A673 (cell line): ENCODE measurements at regions not wholly inside any gene's neighbourhood (a gene's known extent, or its start where the extent isn't known, plus 50 kb on each side); places are given as distances from the start of the nearest gene placed in this dataset.

Experiments used
- EZH2 ChIP-seq: fragments of 200-600 bp; sonication (generic); IDR thresholded peaks from 2 replicates; pipeline ENCODE4 v1.6.1; 2017; ENCODE audit warnings: borderline replicate concordance, low read depth, mild to moderate bottlenecking, mixed read lengths, antibody characterized with exemption, low read length; ENCODE audit not compliant: poor library complexity, severe bottlenecking
- TF ChIP-seq, protein P1 (sequence below): fragments of 300-800, 200-600 bp; sonication (generic); conservative IDR thresholded peaks from 2 replicates; pipeline ENCODE4 v1.5.1; 2017; ENCODE audit warnings: low read depth, mild to moderate bottlenecking, antibody characterized with exemption, low read length, moderate library complexity, mixed read lengths

DNA sequence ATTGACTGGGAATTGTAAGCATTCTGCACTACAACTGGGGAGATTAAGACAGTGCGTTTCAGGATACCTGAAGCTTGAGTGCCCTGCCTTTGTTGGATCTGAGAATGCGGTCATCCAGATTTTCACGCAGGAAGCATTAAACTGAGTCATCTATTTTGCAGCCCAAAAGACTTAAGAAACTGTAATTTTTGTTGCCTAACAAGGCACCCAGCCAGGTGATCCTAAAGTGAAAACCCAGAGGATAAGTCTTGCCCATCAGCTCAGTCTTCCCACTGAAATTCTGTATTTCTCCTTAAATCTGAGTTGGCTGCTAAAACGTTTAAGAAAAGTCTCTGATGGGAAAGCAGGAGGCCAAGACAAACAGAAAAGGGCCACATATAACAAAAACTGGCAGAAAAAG, 242.5 kb upstream of the TMCO5A start:
- no peak for TF ChIP-seq EZH2
- TF ChIP-seq, protein P1, sequence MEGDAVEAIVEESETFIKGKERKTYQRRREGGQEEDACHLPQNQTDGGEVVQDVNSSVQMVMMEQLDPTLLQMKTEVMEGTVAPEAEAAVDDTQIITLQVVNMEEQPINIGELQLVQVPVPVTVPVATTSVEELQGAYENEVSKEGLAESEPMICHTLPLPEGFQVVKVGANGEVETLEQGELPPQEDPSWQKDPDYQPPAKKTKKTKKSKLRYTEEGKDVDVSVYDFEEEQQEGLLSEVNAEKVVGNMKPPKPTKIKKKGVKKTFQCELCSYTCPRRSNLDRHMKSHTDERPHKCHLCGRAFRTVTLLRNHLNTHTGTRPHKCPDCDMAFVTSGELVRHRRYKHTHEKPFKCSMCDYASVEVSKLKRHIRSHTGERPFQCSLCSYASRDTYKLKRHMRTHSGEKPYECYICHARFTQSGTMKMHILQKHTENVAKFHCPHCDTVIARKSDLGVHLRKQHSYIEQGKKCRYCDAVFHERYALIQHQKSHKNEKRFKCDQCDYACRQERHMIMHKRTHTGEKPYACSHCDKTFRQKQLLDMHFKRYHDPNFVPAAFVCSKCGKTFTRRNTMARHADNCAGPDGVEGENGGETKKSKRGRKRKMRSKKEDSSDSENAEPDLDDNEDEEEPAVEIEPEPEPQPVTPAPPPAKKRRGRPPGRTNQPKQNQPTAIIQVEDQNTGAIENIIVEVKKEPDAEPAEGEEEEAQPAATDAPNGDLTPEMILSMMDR: no peak
